ENCODE measurements at regions not wholly inside any gene's neighbourhood (a gene's known extent, or its start where the extent isn't known, plus 50 kb on each side); places are given as distances from the start of the nearest gene placed in this dataset.
A peak's percentile ranks its signal among the peaks of the same experiment; 100 is the strongest.
"Not testable (repeated sequence)": the region's sequence is repeated elsewhere in the genome, so short reads cannot be mapped to it uniquely, and the experiment has no call there.

DNA sequence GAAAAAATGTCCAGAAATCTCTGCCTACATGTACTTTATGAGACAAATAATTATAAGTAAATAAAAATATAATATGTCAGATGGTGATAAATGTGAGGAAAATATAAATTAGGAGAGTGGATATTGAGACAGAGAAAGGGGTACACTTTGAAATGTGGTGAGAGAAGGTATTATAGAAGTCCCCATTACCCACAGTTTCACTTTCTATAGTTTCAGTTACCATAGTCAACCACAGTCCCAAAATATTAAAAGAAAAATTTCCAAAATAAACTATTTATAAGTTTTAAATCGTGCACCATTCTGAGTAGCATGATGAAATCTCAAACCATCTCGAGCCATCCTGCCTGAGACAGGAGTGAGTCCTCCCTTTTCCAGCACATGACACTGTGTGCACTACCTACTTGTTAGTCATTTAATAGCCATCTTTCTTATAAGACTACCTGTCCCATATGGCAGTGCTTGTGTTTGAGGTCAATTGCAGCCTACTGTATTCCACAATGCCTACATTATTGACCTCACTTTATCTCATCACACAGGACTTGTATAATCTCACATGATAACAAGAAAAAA, 653.7 kb downstream of the DACH1 start:
- no peak for DNase-seq

- DNase-seq: peak; percentile 18
These were observed 656.1 kb downstream of the DACH1 start for GRCh38 chr13:71210861-71211260.

- no peak for DNase-seq
These were observed 657.8 kb downstream of the DACH1 start for GRCh38 chr13:71209217-71209616.

DNA sequence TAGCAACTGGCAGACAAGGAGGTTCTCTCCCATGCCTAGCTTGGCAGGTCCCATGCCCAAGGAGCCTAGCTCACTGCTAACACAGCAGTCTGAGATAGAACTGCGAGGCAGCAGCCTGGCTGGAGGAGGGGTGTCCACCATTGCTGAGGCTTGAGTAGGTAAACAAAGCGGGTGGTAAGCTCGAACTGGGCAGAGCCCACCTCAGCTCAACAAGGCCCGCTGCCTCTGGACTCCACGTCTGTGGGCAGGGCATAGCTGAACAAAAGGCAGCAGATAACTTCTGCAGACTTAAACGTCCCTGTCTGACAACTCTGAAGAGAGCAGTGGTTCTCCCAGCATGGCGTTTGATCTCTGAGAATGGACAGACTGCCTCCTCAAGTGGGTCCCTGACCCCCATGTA, 682.4 kb downstream of the DACH1 start:
- not testable (repeated sequence) for DNase-seq

- not testable (repeated sequence) for DNase-seq
These were observed 683.7 kb downstream of the DACH1 start for GRCh38 chr13:71183352-71183751.

GRCh38 chr13:71171740-71172139, 695.3 kb downstream of the DACH1 start:
- DNase-seq: no peak

GRCh38 chr13:71169180-71169579, 697.8 kb downstream of the DACH1 start:
- DNase-seq: peak; percentile 57

GRCh38 chr13:71156550-71156949, 710.5 kb downstream of the DACH1 start:
- DNase-seq: no peak

DNA sequence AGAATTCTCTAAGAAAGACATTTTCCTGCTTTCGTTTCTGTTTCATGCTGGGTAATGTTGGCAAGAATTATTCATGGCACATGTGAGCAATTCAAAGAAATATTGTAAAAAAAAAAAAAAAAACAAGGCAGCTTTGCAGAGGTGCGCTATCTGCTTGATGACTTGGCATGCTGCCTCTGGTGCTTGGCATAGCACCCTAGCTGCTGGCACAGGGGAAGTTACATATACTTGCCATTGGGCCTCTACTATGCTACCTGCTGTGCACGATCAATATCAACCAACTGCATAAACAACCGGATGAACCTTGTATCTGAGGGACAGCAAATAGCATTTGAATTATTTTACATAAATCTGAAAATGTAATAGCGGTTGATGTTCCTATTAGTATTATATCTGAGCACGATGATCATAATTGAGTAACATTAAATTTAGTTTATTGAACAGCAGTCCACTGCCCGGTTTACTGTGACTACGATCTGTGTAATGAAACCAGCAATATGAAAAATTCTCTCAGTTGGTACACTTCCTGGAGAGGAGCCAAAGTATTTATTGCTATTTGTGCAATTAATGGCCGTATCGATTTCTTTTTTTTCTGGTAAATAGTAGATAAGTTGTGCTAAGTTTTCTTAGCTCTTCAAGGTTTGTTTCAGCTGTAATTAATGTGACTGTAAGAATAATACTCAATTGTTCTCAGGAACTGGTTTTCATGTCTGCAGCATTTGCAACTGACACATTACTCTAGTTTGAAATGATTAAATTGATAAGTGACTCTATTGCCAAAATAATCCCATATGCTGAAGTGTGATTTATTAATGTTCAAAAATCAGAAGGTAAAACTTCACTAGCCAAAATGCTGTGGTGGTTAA, 717.3 kb downstream of the DACH1 start:
- DNase-seq: peak; percentile 98

- DNase-seq: peak; percentile 95
These were observed 718.0 kb downstream of the DACH1 start for GRCh38 chr13:71149046-71149445.

GRCh38 chr13:71148396-71148795, 718.6 kb downstream of the DACH1 start:
- DNase-seq: no peak

- DNase-seq: no peak
These were observed 722.1 kb downstream of the DACH1 start for GRCh38 chr13:71144883-71145282.

DNA sequence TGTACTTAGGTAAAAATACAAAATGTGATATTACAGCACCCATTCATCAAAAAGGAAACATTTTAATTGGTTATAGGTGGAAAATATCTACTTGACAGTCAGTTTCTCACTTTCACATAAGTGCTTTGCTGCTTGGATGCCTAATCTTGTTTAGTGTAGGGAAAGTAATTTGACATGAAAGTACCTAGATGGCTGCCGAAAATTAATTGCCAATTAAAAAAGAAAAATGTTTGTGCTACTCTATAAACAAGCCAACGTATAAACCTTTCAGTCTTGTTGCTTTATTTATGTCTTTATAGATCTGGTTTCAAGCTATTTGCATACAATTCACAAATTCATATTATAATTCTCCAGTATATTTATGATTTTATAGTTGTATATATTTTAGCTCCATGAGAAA, 729.9 kb downstream of the DACH1 start:
- no peak for DNase-seq

GRCh38 chr13:71124230-71124629, 742.8 kb downstream of the DACH1 start:
- DNase-seq: no peak

- peak; percentile 68 for DNase-seq
These were observed 748.1 kb downstream of the DACH1 start for GRCh38 chr13:71118779-71119364.

DNA sequence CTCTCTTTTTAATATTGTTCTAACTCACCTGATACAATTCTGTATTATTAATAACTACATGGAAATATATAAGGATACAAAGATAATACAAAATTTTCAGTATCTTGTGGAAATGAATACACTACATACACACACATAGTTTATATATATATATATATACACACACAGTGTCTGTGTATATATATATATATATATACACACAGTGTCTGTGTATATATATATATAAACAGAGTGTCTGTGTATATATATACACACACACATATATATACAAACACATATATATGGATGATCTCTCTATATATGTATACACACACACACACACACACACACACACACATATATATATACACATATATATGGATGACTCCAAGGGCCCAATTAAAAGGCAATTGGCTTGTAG, 749.1 kb downstream of the DACH1 start:
- DNase-seq: no peak

GRCh38 chr13:71115301-71115700, 751.7 kb downstream of the DACH1 start:
- no peak for DNase-seq

- no peak for DNase-seq
These were observed 770.6 kb downstream of the DACH1 start for GRCh38 chr13:71096421-71096820.

- DNase-seq: no peak
These were observed 776.0 kb downstream of the DACH1 start for GRCh38 chr13:71090990-71091389.

GRCh38 chr13:71089056-71089455, 777.9 kb downstream of the DACH1 start:
- DNase-seq: no peak

- DNase-seq: no peak
These were observed 779.6 kb downstream of the DACH1 start for GRCh38 chr13:71087432-71087831.

- no peak for DNase-seq
These were observed 780.0 kb downstream of the DACH1 start for GRCh38 chr13:71087006-71087405.

- no peak for DNase-seq
These were observed 784.4 kb downstream of the DACH1 start for GRCh38 chr13:71082631-71083030.

DNA sequence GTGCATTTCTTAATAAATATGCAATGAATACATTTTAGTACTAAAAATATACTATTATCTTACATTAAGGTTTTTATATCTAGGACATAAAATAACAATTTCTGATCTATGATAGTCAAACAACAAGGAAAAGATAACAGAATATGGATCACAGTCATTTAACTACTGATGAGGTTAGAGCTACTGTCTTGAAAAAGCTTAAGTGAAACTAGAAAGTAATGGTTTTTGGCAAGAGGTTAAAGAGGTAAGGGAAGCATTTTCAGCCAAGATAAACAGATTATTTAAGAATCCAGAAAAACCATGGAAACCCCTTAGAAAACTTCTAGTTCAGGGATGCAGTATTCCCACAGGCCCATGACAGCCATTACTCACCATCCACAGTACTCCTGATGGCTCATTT, 787.4 kb downstream of the DACH1 start:
- DNase-seq: no peak

Measured in NCI-H1092 treated with DMSO at 0.1 percent for 48 hours (cell line).